ENCODE measurements at regions not wholly inside any gene's neighbourhood (a gene's known extent, or its start where the extent isn't known, plus 50 kb on each side); places are given as distances from the start of the nearest gene placed in this dataset.

- TF ChIP-seq CTCF (conservative IDR thresholded peaks at IDR 0.05 in 1 of 2, IDR thresholded peaks at IDR 0.05 in 1 of 2; ENCODE audit: extremely low read depth in 1 of 2, insufficient read depth in 1 of 2, low read depth in 1 of 2, low read length in 2 of 2) (no peak), EZH2 (IDR thresholded peaks at IDR 0.05; ENCODE audit: borderline replicate concordance, low read length) (no peak)
These were observed 77.3 kb upstream of the AKT3 start for GRCh38 chr1:243927381-243927780.
